Calu3 (cell line): ENCODE measurements at regions not wholly inside any gene's neighbourhood (a gene's known extent, or its start where the extent isn't known, plus 50 kb on each side); places are given as distances from the start of the nearest gene placed in this dataset.

Experiments
- BruUV-seq: library from RNA; stranded (reverse); fragments of 400-500 nt; replicated peaks from 2 replicates; lab custom pipeline; 2021; lab: Mats Ljungman, UMichigan
- CTCF ChIA-PET: fragments of 300-600 bp; sonication (Branson Sonifier 250); formaldehyde crosslinking; loops from one replicate; lab custom pipeline; 2022; ENCODE audit warnings: antibody characterized with exemption; lab: Charles Lee
- DNase-seq: peaks from one replicate; pipeline ENCODE4 v3.0.0; 2022
- H3K27ac Mint-ChIP-seq: one replicate; pipeline ENCODE4 v1.8.0; 2022; ENCODE audit warnings: mixed read lengths; ENCODE audit not compliant: unreplicated experiment
- H3K27me3 Mint-ChIP-seq: one replicate; pipeline ENCODE4 v1.8.0; 2022; ENCODE audit warnings: mixed read lengths; ENCODE audit not compliant: unreplicated experiment
- H3K36me3 Mint-ChIP-seq: one replicate; pipeline ENCODE4 v1.8.0; 2022; ENCODE audit warnings: mild to moderate bottlenecking, moderate library complexity, mixed read lengths; ENCODE audit not compliant: insufficient read depth, unreplicated experiment
- H3K4me1 Mint-ChIP-seq: one replicate; pipeline ENCODE4 v1.8.0; 2022; ENCODE audit warnings: mild to moderate bottlenecking, low read depth, mixed read lengths; ENCODE audit not compliant: unreplicated experiment
- H3K4me3 Mint-ChIP-seq: one replicate; pipeline ENCODE4 v1.8.0; 2022; ENCODE audit warnings: mild to moderate bottlenecking, low read depth, moderate library complexity, mixed read lengths; ENCODE audit not compliant: unreplicated experiment
- H3K9me3 Mint-ChIP-seq: one replicate; pipeline ENCODE4 v1.8.0; 2022; ENCODE audit warnings: low read depth, mixed read lengths; ENCODE audit not compliant: unreplicated experiment
- intact Hi-C: fragments of 100-400 bp; cut with micrococcal nuclease; formaldehyde crosslinking; loops from one replicate; pipeline ENCODE4 v1.10.0; 2022; ENCODE audit not compliant: unreplicated experiment
- TF ChIP-seq, protein P1 (sequence below): fragments of 200-600 bp; IDR thresholded peaks from one replicate; pipeline ENCODE4 v1.8.0; 2022; ENCODE audit warnings: antibody characterized with exemption; ENCODE audit not compliant: unreplicated experiment

DNA sequence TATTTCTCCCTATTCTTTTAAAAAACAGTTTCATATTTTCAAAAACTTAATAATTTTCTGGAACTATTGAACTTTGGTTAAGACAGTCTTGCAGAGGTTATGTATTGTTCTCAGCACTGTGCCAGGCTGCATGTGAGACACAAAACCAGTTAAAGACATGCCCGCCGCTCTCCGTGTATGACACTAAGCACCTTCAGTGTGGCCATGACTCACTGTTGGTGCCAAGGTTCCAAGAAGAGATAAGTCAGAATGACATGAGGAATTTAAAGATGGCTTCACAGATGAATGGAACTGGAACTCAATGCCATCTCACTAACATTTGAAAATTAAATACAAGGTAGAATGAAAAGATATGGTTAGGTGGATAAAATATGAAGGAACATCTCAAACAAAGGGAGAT, 525.5 kb upstream of the ZFP42 start:
- no peak overlapping the region for H3K4me3 Mint-ChIP-seq
- intact Hi-C loops: no loop called here
- DNase-seq: no peak
- TF ChIP-seq, protein P1, sequence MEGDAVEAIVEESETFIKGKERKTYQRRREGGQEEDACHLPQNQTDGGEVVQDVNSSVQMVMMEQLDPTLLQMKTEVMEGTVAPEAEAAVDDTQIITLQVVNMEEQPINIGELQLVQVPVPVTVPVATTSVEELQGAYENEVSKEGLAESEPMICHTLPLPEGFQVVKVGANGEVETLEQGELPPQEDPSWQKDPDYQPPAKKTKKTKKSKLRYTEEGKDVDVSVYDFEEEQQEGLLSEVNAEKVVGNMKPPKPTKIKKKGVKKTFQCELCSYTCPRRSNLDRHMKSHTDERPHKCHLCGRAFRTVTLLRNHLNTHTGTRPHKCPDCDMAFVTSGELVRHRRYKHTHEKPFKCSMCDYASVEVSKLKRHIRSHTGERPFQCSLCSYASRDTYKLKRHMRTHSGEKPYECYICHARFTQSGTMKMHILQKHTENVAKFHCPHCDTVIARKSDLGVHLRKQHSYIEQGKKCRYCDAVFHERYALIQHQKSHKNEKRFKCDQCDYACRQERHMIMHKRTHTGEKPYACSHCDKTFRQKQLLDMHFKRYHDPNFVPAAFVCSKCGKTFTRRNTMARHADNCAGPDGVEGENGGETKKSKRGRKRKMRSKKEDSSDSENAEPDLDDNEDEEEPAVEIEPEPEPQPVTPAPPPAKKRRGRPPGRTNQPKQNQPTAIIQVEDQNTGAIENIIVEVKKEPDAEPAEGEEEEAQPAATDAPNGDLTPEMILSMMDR: no peak
- no peaks in the 10 kb centered on the region for H3K36me3 Mint-ChIP-seq
- no peaks in the 10 kb centered on the region for H3K27me3 Mint-ChIP-seq
- peaks cover 2% of the 10 kb centered on the region for H3K9me3 Mint-ChIP-seq
- H3K27ac Mint-ChIP-seq: no peak overlapping the region
- CTCF ChIA-PET: no interaction called here
- no peaks in the 10 kb centered on the region for H3K4me1 Mint-ChIP-seq
- BruUV-seq: no TSS peak

DNA sequence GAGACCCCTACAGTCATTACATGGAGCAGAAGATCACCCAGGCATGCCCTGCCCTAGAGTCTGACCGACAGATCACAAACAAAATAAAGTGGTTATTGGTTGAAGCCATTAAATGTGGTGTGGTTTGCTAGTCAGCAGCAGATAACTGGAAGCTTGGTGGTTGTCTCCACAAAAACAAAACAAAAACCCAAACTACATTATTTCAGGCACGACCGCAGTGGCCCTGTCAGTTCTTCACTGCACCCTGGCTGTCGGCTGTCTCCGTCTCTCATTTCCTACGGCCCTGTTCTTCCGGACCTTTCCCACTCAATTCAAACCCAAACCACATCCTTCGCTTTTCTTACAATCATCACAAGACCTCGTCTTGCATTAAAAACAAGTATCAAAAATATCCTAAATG, 521.3 kb upstream of the ZFP42 start:
- Mint-ChIP-seq H3K27me3 (no peaks in the 10 kb centered on the region), H3K4me1 (no peaks in the 10 kb centered on the region), H3K9me3 (peaks cover 2% of the 10 kb centered on the region), H3K36me3 (no peaks in the 10 kb centered on the region), H3K4me3 (no peak overlapping the region), H3K27ac (no peak overlapping the region)
- no TSS peak for BruUV-seq
- TF ChIP-seq, protein P1: no peak
- CTCF ChIA-PET: no interaction called here
- intact Hi-C loops: no loop called here
- DNase-seq: no peak

DNA sequence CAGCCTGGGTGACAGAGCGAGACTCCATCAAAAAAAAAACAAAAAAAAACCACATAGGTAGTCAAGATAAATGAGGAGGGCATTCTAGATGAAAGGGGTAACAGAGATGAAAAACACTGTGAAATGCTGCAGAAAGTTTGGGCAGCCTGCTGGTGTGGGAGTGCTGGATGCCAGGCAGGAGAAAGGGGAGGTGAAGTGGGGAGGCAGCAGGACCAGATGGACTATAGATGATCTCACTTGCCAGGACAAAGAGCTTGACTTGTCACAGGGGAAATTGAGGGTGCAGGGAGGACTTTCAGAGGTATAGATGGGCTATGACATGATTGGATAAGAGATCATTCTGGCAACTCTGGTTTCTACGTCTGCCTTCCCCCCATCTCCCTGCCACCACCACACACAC, 519.7 kb upstream of the ZFP42 start:
- BruUV-seq: no TSS peak
- Mint-ChIP-seq H3K4me3 (no peak overlapping the region), H3K36me3 (no peaks in the 10 kb centered on the region), H3K9me3 (peaks cover 2% of the 10 kb centered on the region), H3K27ac (no peak overlapping the region), H3K27me3 (no peaks in the 10 kb centered on the region), H3K4me1 (no peaks in the 10 kb centered on the region)
- intact Hi-C loops: no loop called here
- TF ChIP-seq, protein P1: no peak
- DNase-seq: no peak
- CTCF ChIA-PET: no interaction called here

DNA sequence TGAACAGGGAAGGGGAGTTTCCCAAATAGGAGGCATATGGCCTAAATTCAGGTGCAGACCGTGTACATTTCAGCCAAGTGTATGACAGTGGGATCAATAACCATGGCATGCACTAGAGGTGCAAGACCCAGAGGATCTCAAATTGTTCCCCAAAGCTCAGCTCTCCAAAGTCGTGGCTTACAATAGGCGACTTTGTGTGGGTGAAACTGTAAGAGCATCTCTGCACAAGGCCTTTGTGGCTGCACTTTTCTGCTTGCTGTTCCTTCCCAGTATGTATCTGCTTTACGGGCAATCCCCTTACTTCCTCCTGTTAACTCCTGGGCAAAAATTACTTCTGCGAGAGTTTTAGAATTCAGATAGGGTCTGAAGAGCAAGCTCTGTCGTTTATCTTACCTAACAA, 518.3 kb upstream of the ZFP42 start:
- H3K4me1 Mint-ChIP-seq: no peaks in the 10 kb centered on the region
- intact Hi-C loops: no loop called here
- no peak overlapping the region for H3K27ac Mint-ChIP-seq
- no peaks in the 10 kb centered on the region for H3K9me3 Mint-ChIP-seq
- no peak for DNase-seq
- no peaks in the 10 kb centered on the region for H3K27me3 Mint-ChIP-seq
- BruUV-seq: no TSS peak
- no peak overlapping the region for H3K4me3 Mint-ChIP-seq
- TF ChIP-seq, protein P1: no peak
- no peaks in the 10 kb centered on the region for H3K36me3 Mint-ChIP-seq
- CTCF ChIA-PET: no interaction called here
